ENCODE measurements at regions not wholly inside any gene's neighbourhood (a gene's known extent, or its start where the extent isn't known, plus 50 kb on each side); places are given as distances from the start of the nearest gene placed in this dataset.
"Not testable (repeated sequence)": the region's sequence is repeated elsewhere in the genome, so short reads cannot be mapped to it uniquely, and the experiment has no call there.

DNA sequence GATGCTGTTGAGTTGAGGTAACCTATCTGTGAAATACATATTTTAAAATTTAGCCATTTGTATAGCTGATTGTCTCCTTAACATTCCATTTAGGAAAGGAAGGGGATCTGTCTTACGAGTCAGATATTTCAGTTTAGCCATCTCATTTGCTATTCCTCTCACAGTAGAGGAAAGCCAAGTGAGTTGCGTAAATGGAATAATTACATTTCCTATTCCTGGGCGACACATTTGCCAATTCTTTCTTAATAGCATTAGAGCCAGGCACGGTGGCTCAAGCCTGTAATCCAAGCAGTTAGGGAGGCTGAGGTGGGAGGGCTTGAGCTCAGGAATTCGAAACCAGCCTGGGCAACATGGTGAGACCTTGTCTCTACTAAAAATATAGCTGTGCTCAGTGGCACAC lies 116.3 kb downstream of the TMX1 start:
- H3K27ac Mint-ChIP-seq (ENCODE audit: unreplicated experiment), result no peak overlapping the region
- peaks cover 15% of the 10 kb centered on the region for H3K4me1 Mint-ChIP-seq (ENCODE audit: unreplicated experiment)
- peaks cover 4% of the 10 kb centered on the region for H3K27me3 Mint-ChIP-seq (ENCODE audit: unreplicated experiment)
- peaks cover 3% of the 10 kb centered on the region for H3K36me3 Mint-ChIP-seq (ENCODE audit: low read depth, unreplicated experiment)
- H3K9me3 Mint-ChIP-seq (ENCODE audit: unreplicated experiment), result no peaks in the 10 kb centered on the region
- no peak for DNase-seq (ENCODE audit: low spot score)
- TF ChIP-seq, protein P1, sequence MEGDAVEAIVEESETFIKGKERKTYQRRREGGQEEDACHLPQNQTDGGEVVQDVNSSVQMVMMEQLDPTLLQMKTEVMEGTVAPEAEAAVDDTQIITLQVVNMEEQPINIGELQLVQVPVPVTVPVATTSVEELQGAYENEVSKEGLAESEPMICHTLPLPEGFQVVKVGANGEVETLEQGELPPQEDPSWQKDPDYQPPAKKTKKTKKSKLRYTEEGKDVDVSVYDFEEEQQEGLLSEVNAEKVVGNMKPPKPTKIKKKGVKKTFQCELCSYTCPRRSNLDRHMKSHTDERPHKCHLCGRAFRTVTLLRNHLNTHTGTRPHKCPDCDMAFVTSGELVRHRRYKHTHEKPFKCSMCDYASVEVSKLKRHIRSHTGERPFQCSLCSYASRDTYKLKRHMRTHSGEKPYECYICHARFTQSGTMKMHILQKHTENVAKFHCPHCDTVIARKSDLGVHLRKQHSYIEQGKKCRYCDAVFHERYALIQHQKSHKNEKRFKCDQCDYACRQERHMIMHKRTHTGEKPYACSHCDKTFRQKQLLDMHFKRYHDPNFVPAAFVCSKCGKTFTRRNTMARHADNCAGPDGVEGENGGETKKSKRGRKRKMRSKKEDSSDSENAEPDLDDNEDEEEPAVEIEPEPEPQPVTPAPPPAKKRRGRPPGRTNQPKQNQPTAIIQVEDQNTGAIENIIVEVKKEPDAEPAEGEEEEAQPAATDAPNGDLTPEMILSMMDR (IDR thresholded peaks at IDR 0.05; ENCODE audit: unreplicated experiment), result no peak
- H3K4me3 Mint-ChIP-seq (ENCODE audit: unreplicated experiment), result no peak overlapping the region

DNA sequence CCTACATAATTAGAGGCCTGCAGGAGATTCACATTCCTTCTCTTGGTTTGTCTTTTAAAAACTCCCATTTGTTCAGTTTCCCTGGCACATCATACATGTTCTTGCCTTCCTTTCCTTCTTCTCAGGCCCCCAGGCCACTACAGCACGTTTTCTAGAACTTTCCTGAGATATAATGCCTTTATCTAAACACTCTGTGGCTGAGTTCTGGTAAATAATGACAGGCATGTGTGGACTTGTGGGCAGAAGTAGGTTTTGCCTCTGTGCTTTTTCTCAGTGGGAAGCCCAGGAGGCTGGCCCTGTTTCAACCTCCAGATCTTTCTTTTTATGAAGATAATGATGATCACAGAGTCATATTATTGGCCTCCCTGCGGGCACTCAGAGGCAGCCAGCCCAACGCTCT lies 117.2 kb downstream of the TMX1 start:
- Mint-ChIP-seq H3K36me3 (ENCODE audit: low read depth, unreplicated experiment) (peaks cover 3% of the 10 kb centered on the region), H3K4me3 (ENCODE audit: unreplicated experiment) (no peak overlapping the region), H3K27ac (ENCODE audit: unreplicated experiment) (no peak overlapping the region), H3K27me3 (ENCODE audit: unreplicated experiment) (peaks cover 5% of the 10 kb centered on the region), H3K4me1 (ENCODE audit: unreplicated experiment) (peaks cover 22% of the 10 kb centered on the region), H3K9me3 (ENCODE audit: unreplicated experiment) (no peaks in the 10 kb centered on the region)
- TF ChIP-seq, protein P1 (IDR thresholded peaks at IDR 0.05; ENCODE audit: unreplicated experiment), result no peak
- no peak for DNase-seq (ENCODE audit: low spot score)

DNA sequence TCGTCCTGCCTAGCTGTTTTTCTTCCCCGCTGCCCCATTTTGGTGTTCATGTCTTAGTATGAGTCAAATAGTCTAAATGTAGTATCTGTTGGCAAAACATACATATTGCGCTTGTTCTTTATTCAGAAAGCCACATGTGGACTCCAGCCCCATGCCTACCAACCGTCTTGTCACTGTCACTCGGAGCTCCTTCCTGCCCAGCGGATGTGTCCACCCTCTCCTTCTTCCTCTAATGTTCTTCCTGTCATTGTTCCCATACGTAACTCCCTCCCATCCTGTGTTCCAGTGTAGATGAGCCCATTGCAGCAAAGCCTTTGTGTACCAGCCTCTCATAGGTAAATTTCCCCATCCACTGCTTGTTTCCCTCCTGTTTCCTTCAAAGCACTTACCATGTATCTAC lies 120.5 kb downstream of the TMX1 start:
- peak; percentile 17 for DNase-seq (ENCODE audit: low spot score)
- Mint-ChIP-seq H3K27ac (ENCODE audit: unreplicated experiment) (peak overlapping the region; percentile 93), H3K4me3 (ENCODE audit: unreplicated experiment) (peak overlapping the region; percentile 33), H3K9me3 (ENCODE audit: unreplicated experiment) (no peaks in the 10 kb centered on the region), H3K36me3 (ENCODE audit: low read depth, unreplicated experiment) (peaks cover 3% of the 10 kb centered on the region), H3K4me1 (ENCODE audit: unreplicated experiment) (peaks cover 22% of the 10 kb centered on the region), H3K27me3 (ENCODE audit: unreplicated experiment) (peaks cover 5% of the 10 kb centered on the region)
- TF ChIP-seq, protein P1 (IDR thresholded peaks at IDR 0.05; ENCODE audit: unreplicated experiment), result no peak

DNA sequence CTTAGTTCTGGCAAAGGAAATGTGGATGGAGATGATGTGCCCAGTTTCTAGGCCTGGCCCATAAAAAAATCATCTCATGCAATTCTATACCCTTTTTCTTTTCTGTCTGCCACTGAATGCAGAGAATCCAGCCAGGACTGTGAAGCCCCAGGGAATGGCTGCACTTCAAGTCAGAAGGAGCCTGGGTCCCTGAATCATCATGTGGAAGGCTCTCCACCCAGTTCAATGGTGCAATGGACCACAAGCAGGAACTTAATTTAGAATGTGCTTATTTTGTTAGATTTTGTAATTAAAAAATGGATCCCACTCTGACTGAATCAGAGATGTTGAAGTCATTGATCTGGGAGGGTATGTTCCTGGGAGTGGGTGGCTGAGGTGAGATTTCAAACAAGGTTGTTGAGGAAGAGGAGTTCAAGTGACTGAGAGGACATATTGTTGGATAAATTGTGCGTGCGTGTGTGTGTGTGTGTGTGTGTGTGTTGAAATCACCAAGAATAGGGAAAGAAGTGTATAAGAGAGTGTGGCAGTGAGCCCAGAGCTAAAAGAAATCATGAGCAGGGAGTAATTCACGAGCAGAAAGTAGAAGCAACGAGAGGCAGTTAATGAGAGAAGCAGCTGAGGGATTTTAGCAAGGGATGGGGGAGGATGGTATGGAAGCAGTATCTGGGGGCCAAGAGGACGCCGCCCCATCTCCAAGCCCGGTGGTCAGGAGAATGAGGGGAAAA lies 125.4 kb downstream of the TMX1 start:
- peaks cover 16% of the 10 kb centered on the region for H3K4me1 Mint-ChIP-seq (ENCODE audit: unreplicated experiment)
- peaks cover 7% of the 10 kb centered on the region for H3K27me3 Mint-ChIP-seq (ENCODE audit: unreplicated experiment)
- DNase-seq (ENCODE audit: low spot score), result no peak
- H3K36me3 Mint-ChIP-seq (ENCODE audit: low read depth, unreplicated experiment), result peaks cover 3% of the 10 kb centered on the region
- no peaks in the 10 kb centered on the region for H3K9me3 Mint-ChIP-seq (ENCODE audit: unreplicated experiment)
- TF ChIP-seq, protein P1 (IDR thresholded peaks at IDR 0.05; ENCODE audit: unreplicated experiment), result no peak
- no peak overlapping the region for H3K27ac Mint-ChIP-seq (ENCODE audit: unreplicated experiment)
- no peak overlapping the region for H3K4me3 Mint-ChIP-seq (ENCODE audit: unreplicated experiment)

DNA sequence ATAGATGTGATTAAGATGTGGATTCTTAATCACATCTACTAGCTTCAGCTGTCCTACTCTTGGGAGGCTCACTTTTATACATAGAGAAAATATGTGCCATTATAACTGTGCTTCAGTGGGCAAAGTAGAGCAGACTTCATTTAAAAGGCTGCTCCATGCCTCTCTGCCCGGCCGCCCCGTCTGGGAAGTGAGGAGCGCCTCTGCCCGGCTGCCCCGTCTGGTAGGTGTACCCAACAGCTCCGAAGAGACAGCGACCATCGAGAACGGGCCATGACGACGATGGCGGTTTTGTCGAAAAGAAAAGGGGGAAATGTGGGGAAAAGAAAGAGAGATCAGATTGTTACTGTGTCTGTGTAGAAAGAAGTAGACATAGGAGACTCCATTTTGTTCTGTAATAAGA lies 126.4 kb downstream of the TMX1 start:
- H3K36me3 Mint-ChIP-seq (ENCODE audit: low read depth, unreplicated experiment); H3K4me1 Mint-ChIP-seq (ENCODE audit: unreplicated experiment); DNase-seq (ENCODE audit: low spot score); H3K27me3 Mint-ChIP-seq (ENCODE audit: unreplicated experiment); H3K27ac Mint-ChIP-seq (ENCODE audit: unreplicated experiment); H3K9me3 Mint-ChIP-seq (ENCODE audit: unreplicated experiment); H3K4me3 Mint-ChIP-seq (ENCODE audit: unreplicated experiment): not testable (repeated sequence)

DNA sequence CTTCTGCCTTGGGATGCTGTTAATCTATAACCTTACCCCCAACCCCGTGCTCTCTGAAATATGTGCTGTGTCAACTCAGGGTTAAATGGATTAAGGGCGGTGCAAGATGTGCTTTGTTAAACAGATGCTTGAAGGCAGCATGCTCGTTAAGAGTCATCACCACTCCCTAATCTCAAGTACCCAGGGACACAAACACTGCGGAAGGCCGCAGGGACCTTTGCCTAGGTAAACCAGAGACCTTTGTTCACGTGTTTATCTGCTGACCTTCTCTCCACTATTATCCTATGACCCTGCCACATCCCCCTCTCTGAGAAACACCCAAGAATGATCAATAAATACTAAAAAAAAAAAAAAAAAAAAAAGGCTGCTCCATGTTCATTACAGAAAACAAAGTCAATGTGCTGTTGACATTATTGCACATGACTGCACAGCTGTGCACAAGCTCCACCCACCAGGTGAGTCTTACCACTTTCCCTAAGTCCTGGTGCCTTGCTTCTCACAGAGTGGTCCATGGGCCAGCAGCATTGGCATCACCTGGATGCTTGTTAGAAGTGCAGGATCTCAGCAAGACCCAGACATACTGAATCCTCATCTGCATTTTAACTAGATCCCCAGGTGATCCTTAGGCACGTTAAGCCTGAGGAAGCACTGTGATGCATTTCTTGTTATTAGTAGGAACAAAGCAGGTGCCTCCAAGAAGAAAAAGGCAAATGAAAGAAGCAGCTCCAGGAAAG lies 127.0 kb downstream of the TMX1 start:
- H3K27me3 Mint-ChIP-seq (ENCODE audit: unreplicated experiment); H3K4me1 Mint-ChIP-seq (ENCODE audit: unreplicated experiment); H3K9me3 Mint-ChIP-seq (ENCODE audit: unreplicated experiment); H3K27ac Mint-ChIP-seq (ENCODE audit: unreplicated experiment); H3K4me3 Mint-ChIP-seq (ENCODE audit: unreplicated experiment); DNase-seq (ENCODE audit: low spot score); H3K36me3 Mint-ChIP-seq (ENCODE audit: low read depth, unreplicated experiment): not testable (repeated sequence)

Data from endothelial cell (in vitro differentiated cells).